ENCODE measurements at regions not wholly inside any gene's neighbourhood (a gene's known extent, or its start where the extent isn't known, plus 50 kb on each side); places are given as distances from the start of the nearest gene placed in this dataset.

GRCh38 chr21:22993144-22993543 lies 1994.9 kb downstream of the NCAM2 start:
- TF ChIP-seq CTCF (IDR thresholded peaks at IDR 0.05): no peak
- no peak for TF ChIP-seq POLR2A (IDR thresholded peaks at IDR 0.05)

Data from Peyer's patch (tissue), 4 donors.